HG03196 (cell line): ENCODE measurements at regions not wholly inside any gene's neighbourhood (a gene's known extent, or its start where the extent isn't known, plus 50 kb on each side); places are given as distances from the start of the nearest gene placed in this dataset.
"Not testable (repeated sequence)": the region's sequence is repeated elsewhere in the genome, so short reads cannot be mapped to it uniquely, and the experiment has no call there.

Experiments
- ATAC-seq: cut with Tn5 transposase; IDR thresholded peaks from one replicate; pipeline ENCODE4 v1.9.1; 2021; ENCODE audit not compliant: unreplicated experiment

DNA sequence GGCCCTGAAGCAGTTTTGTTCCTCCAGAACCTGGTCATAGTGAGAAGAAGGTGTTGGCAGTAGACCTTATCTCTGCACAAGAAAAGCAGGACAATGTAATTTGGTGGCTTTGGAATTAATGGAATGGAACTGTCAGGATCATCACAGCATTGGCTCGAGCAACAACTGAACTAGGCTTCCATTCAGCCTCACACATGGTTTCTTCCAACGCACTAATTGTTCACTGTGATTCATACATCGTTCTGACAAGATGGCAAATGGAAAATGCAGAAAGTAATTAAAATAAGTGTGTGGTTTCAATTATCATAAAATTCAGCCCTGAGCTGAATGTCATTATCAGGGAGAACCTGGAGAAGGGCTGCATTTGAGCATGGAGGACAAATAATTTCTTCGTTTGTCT lies 80.6 kb downstream of the MFSD1 start:
- no peak for ATAC-seq

DNA sequence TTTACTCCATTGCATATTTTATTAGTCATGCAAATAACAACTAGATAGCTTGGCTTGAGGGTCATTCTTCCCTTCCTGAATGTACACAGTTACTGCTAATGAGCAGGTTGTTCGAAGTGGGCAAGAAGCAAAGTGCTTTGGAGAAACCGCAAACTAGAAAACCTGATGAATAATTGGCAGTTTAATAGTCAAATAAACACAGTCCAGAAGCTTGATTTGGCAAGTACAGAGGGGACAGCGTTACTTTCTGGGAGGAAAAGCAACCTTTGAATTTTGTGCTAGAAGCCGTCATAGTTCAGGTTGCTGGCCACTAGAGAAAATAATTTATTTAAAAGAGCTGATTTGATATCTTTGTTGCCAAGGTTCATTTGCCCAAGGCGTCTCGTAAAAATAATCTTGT lies 94.9 kb downstream of the MFSD1 start:
- ATAC-seq = no peak

DNA sequence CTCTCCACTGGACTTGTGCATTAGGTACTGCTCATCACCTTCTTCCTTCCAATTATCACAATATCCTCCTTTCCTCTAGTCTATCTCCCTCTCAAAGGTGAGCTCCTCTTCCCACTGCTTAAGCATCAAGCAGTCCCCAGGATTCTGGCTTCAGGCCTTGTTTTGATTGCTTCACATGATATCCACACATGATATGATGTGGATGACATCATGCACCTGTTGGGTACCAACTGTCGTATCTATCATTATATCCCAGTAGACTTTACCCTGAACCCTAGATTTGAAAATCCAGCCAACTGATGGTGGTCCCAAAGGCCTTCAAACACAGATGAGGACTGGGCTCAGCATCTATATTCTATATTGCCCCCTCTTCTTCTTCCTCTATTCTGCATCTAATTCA lies 104.9 kb downstream of the MFSD1 start:
- ATAC-seq = no peak

DNA sequence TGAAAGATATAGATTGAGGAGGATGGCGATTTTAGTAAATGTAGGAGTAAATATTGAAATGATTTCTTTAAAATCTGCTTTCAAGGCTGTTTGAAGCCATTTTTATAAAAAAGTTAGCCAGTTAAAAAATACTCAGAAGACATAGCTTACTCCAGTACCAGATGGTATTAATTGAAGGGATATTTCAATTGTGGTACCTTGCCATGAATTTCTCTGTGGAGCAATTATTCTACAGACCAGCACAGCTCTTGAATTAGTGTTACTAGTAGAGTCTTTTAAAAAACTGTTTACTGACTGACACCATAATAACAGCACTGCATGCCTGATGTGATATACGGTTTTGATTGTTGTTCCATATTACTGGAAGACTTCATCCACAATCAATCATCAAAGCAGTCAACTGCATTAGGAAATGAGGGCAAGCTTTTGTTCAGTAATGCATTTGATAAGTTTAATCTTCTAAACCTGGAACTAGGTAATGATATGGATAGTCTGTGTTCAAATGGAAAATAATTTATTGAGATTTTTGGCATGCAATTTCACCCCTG lies 106.4 kb downstream of the MFSD1 start:
- ATAC-seq = no peak

DNA sequence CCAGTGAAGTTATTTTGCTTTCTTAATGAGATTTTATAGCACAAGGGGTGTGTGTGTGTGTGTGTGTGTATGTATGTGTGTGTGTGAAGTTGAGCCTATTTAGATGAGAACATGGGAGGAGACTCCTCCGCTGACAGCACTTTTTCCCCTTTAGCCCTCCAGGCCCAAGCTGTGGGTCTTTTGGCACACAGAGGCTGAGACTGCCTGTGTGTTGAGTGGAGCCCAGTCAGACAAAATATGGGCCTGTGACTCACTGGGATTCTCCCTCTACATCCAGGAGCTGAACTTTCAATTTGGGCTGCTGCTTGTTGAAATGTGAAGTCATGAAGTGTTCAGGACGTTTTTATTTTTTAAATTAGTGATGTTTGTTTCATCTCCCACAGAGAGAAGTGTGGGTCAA lies 108.0 kb downstream of the MFSD1 start:
- no peak for ATAC-seq

DNA sequence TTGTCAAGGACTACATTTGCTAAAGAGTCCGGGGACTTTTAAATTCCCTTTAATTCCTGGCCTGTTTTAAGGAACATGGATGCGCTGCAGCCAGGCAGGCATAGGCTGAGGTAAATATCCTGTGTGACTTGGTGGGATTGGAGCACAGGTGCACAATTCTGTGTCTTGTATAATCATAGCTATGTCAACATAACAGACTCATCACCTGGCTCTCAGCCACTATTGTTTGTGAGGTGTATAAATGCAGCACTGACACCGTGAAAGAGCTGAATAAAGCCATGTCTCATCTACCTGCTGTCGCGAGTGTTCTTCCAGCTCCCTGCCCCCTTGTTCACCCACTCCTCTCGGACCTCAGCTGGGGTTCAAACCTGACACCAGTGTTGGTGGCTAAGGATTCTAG lies 109.7 kb downstream of the MFSD1 start:
- no peak for ATAC-seq

DNA sequence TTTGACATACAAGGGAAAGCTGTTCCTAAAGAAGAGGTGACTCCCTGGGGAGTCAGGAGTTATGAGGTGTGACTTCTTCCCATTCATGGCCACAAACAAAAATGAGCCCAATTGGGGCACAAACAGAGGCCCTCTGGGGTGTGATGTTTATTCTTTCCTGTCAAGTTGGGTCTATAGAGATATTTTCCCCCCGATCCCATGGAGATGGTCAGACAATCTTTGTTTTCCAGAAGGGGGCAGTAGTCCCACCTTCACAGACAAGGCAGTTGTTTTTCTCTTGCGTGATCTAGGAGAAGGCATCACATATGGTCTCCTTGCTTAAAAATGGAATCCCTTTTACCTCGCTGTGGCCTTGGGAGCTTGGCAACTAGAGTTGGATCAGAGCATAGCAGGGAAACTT lies 110.3 kb downstream of the MFSD1 start:
- no peak for ATAC-seq

DNA sequence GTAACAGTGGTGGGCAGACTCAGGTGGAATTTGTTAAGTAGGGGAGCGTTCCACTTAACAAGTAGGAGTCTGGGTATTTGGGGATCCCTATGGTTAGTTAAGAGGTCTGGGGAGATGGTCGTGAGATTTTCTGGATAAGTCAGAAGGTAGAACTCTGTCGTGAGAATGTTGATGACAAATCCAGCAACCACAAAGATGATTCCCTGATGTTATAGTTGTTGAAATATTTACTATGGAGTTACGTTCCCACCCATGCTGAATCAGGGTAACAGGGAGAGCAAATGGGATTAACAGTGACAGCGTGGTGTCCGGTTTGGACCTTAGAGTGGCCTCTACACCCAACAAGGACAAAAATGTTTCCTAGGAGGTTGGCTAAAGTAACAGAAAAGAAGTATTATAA lies 110.8 kb downstream of the MFSD1 start:
- no peak for ATAC-seq

DNA sequence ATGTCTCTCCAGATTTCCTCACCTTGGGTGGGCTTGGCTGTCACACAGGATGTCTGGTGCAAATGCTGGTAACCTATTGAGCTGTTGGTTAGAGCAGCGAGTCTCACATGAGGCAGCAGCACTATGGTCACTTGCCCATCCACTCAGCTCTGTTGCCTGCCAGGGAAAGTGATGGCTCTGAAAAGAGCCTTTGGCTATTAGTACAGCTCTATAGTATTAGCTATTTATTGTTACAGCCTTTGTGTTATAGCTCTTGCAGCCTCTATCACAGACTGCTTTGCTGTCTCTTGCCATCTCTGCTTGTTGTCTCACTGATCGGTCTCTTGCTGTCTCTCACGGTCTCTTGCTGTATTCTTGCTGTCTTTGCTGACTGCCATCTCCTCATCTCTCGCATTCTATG lies 114.3 kb downstream of the MFSD1 start:
- no peak for ATAC-seq

DNA sequence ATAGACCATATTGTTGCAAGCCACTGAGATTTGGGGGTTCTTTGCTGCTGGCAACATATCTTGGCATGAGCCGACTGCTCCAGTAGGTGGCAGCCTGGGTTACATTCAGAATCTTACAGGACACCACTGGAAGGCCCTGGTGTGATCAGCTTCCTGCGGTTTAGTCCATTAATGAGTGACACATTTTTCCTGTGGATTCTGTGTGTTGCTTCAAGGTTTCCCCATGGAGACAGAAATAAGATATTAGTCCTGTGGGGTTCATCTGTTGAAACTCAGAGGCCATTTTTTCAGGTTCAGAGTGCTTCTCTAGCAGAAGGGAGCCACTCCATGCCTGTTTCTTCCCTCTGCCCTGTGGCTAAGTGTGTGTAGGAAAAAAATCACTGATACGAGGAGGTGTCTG lies 116.2 kb downstream of the MFSD1 start:
- peak; percentile 93 for ATAC-seq

DNA sequence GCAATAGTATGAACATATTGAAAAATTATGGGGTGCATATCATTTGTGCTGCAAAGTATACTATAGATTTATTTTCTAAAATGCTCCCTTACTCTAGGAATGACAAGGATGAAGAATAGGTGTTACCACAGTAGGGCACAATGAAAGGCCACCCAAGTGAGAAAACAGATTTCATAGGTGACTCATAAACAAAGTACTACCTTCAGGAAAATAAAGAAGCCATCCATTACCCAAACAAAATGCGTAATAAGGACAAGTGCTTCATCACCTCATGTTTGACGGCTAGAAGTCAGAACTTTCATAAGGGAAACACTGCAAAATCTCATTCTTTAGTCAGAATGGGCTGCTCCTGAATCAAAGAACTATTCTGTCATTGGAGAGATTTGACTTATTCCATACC lies 116.6 kb downstream of the MFSD1 start:
- ATAC-seq = no peak

DNA sequence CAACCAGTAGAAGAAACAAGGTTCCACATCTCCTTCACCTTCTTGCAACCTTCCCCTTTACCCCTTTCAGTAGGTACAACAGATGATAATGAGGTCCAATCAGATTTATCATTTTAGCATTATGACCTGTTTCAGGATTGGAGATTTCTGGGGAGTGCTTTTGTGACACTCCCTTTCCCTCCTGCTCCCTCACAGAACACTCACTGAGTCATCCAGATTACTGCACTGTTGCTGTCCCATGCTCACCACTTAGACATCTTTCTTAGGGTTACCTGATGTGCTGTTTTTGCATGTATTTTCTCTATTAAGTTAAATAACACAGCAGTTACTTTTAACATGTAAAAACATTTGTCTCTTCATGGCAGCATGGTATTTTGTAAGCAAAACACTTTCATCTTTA lies 118.5 kb downstream of the MFSD1 start:
- ATAC-seq = no peak

DNA sequence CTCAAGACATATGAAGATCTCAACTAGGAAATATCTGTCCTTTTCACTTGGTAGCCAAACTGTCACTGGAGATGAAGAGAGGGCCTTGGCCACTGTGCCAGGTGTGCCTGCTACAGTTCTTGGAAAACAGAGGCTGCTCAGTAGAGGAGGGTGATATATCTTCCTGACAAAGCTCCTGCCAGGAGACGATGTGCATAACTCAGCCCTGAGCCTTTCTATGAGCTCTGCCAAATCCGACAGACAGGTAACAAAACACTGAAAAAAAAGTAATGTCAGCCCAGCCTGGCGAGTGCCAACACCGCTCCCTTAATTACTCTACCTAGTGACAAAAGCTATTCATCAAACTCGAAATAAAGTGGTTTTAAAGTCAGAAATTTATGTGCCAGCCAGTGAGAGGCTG lies 123.2 kb downstream of the MFSD1 start:
- no peak for ATAC-seq

DNA sequence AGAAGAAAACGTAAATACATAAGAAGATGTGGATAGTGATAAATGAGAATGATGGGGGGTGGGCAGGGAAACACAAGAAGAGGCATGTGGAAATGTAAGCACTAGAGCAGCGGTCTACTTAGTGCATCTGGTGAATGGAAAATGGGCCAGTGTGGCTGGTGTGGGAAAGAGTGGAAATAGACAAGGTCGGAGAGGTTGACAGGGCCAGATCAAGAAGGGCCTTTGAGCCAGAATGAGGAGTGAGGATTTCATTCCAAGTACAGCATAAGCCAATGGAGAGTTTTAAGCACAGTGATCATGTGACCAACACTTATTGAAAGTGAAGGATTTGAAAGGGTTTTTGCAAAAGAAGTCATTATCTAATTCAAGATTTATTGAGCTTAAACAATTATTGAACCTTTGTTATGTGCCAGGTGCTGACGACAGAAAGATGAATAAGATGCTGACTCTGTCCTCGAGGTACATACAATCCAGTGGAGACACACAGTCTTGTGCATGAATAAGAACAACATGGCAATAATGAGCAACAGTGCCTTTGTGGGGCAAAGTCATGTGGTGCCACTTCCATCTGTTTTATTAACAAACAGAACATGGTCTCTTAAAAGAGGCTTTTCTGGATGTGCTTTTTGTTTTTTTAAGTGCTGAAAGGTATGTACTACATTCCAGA lies 124.1 kb downstream of the MFSD1 start:
- no peak for ATAC-seq

DNA sequence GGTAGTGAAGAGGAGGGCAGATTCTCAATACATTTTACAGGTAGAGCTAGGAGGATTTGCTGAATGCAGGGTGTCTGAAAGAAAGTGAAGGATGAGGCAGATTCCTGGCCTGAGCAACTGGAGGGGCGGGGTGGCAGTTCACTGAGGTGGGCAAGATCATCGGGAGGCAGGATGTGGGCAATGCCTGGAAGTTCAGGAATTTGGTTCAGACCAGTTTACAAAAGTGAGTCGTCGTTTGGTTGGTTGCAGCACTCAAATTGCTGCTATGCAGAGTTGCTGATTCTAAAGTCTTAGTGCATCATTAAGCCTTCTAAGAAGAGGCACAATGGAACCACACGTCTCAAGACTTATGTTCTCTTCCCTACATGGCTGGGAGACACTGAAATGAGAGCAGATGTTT lies 134.0 kb downstream of the MFSD1 start:
- no peak for ATAC-seq

DNA sequence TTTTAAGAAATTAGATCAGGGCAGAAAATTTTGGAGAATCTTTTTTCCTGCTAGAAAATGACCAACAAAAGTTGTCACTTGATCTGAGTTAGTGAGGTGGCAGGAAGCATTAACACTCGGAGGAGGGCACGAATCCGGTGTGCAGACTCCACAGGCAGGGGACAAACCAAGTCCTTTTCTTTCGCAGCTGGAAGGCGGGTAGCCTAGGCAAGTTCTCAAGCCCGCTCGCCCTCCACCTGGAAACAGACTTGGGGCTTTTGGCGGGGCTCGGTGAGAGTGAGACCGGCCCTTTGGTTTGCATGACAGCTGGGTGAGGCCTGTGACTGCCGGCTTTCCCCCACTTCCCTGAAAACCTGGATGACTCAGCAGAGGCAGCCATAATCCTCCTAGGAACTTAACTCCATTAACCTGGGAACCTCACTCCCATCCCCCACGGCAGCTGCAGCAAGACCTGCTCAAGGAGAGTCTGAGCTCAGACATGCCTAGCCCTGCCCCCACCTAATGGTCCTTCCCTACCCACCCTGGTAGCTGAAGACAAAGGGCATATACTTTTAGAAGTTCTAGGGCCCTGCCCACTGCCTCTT lies 134.8 kb downstream of the MFSD1 start:
- no peak for ATAC-seq

DNA sequence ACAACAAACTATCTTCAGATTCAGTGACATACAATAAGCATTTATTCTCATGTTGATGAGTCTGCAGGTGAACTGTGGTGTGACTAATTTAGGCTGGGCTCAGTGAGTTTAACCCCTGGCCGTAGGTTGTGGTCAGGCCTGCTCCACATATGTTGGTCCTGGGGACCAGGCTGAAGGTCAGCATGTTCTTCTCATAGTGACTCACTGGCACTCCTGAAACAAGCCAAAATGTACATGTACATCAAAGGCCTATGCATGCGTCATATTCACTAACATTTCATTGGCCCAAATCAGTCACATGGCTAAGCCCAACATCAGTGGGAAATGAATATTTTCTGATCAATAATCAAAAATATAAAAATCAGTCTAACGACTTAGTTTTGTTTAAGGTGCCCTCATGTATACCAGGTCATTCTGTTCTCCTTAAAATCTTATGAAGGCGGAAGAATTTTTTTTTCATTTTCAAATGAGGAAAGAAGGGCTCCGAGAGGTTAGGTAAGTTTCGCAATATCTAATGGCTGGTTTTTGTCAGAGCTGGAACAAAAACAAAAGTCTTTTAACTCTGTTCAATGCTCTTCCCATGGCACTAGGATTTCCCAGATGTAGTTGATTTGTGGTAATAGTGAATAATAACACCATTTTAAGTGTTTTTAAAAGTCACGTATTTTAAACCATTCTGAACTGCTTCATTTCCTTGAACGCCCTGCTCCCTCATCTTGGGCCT lies 148.5 kb downstream of the MFSD1 start:
- ATAC-seq = no peak

DNA sequence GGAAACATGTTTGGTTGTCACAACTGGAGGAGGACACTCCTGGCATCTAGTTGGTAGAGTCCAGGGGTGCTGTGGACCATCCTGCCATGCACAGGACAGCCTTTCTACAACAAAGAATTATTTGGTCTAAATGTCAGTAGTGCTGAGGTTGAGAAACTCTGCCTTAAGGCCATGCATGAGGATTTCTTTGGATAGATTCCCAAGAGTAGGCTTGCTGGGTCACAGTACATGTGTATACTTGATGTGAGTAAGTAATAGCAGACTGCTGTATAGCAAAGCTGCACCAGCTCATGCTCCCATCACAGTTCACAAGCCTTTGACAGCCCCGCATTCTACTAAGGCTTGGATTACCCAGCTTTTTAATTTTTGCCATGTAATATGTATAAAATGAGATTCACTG lies 151.3 kb downstream of the MFSD1 start:
- no peak for ATAC-seq

DNA sequence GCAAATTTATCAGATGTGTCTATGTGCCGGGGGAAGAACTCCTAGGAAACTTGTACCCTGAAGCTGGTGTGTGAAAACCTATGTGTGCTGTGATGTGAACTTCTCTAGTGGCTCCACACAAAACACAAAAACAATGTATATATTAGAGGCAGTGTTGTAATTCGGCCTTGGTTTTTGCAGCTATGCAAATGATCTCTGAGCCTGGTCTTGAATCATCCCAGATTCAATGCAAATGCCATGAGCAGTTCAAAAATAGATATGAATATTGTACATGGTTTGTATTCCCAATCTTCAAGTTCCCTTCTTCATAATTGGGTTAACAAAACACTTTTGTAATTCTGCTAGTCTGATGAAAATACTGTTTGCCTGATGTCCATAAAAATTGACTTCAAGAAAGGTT lies 152.6 kb downstream of the MFSD1 start:
- no peak for ATAC-seq

DNA sequence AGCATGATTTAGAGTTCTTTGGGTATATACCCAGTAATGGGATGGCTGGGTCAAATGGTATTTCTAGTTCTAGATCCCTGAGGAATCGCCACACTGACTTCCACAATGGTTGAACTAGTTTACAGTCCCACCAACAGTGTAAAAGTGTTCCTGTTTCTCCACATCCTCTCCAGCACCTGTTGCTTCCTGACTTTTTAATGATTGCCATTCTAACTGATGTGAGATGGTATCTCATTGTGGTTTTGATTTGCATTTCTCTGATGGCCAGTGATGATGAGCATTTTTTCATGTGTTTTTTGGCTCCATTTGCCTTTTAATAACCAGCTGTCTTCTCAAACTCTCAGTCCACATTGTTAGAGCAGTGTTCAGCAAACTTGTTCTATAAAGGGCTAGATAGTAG lies 155.9 kb downstream of the MFSD1 start:
- not testable (repeated sequence) for ATAC-seq

DNA sequence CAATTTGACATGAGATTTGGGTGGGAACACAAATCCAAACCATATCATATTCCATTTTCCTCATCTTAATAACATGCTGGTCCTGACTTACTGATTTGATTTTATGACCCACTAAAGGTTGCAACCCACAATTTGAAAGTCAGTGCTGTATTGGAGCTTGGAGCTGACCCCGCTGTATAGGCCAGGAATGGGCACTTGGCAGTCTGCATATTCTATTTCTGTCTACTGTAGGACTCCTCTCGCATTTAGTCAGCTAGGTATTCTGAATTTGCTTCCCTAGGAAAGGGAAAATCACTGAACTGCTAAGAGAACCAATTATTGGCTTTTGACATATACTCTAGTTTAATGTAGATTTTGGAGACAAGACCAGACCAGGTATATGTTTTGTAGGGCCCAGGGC lies 157.0 kb downstream of the MFSD1 start:
- ATAC-seq = no peak

DNA sequence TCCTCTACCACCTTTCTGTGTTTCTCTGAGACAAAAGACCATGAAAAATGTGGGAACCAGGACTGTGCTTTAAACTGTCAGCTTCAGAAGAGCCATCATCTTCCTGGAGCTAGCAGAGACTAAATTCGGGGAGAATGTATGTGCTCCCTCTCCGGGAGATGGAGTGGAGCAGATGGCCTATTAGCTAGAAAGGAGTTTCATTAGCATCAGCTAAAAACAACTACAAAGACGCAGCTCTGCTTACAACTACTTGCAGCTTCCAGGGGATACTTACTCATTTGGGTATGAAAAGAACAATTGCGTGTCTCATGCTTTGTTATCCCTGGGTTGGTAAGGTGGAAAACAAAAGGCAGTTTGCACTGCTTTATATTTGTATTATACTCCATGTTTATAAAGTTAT lies 159.6 kb downstream of the MFSD1 start:
- no peak for ATAC-seq
